Peyer's patch (tissue), 4 donors: ENCODE measurements at regions not wholly inside any gene's neighbourhood (a gene's known extent, or its start where the extent isn't known, plus 50 kb on each side); places are given as distances from the start of the nearest gene placed in this dataset.

Experiments
- DNase-seq, 3 donors: peaks; one replicate each; pipeline ENCODE4 v3.0.0-alpha.2; 2017 to 2019
- H3K27ac ChIP-seq, 4 donors: fragments of 200-600 bp; sonication (generic); one replicate each; pipeline ENCODE4 v1.5.1; 2016 to 2019
- H3K27me3 ChIP-seq, 2 donors: fragments of 200-600 bp; sonication (generic); one replicate each; pipeline ENCODE4 v1.5.1; 2019
- H3K36me3 ChIP-seq, 3 donors: fragments of 200-600 bp; sonication (generic); one replicate each; pipeline ENCODE4 v1.5.1; 2016 to 2019
- H3K4me1 ChIP-seq, 4 donors: fragments of 200-600 bp; sonication (generic); one replicate each; pipeline ENCODE4 v1.5.1; 2016 to 2019
- H3K4me3 ChIP-seq, 4 donors: fragments of 200-600 bp; sonication (generic); 1 replicate in 3 of 4; 2 replicates in 1 of 4; pipeline ENCODE4 v1.5.1; 2016 to 2019; ENCODE audit warnings: mild to moderate bottlenecking in 1 of 4
- H3K9me3 ChIP-seq, 4 donors: fragments of 200-600 bp; sonication (generic); one replicate each; pipeline ENCODE4 v1.5.1; 2016 to 2019; ENCODE audit warnings: mild to moderate bottlenecking in 1 of 4
- CTCF ChIP-seq, 6 experiments: fragments of 450-650 bp in 4 of 6; fragments of 200-600 bp in 2 of 6; sonication (generic) in 1 of 6; IDR thresholded peaks; one replicate each; pipeline ENCODE4 v1.5.1; 2017 to 2019; ENCODE audit warnings: antibody characterized with exemption in 6 of 6, mild to moderate bottlenecking in 3 of 6, moderate library complexity in 1 of 6
- POLR2A ChIP-seq, 2 donors: fragments of 450-650 bp; IDR thresholded peaks; one replicate each; pipeline ENCODE4 v1.5.1; 2017; ENCODE audit warnings: antibody characterized with exemption in 2 of 2, mild to moderate bottlenecking in 2 of 2, moderate library complexity in 2 of 2

GRCh38 chr3:18112674-18113375 lies 312.3 kb downstream of the SATB1 start:
- Histone ChIP-seq H3K27me3 (no peaks in the 10 kb centered on the region), H3K27ac (no peak overlapping the region), H3K4me1 (peaks cover 0 to 7% (median 0%) of the 10 kb centered on the region in 4 donors), H3K36me3 (no peaks in the 10 kb centered on the region), H3K9me3 (no peaks in the 10 kb centered on the region), H3K4me3 (no peak overlapping the region)
- TF ChIP-seq POLR2A (IDR thresholded peaks at IDR 0.05): no peak
- no peak for TF ChIP-seq CTCF (IDR thresholded peaks at IDR 0.05)
- no peak for DNase-seq

DNA sequence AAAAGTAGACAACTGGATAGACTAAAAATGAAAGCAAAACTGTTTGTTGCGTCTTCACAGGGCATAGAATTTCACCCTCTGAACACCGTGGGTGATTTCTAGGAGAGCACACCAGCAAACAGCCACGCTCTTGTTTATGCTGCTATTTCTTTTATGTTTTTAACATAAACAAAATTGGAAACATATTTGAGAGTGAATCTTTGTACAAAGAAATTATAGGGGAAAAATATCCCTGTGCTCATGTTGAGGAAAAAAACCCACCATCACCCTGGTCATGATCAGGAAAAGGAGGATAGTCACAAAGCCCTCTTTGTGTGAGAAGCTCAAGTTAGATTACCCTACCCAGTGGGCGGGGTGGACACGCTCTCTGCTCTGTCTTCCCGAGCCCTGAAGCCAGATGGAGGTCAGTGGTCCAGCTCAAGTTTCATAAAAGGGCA lies 313.3 kb downstream of the SATB1 start:
- Histone ChIP-seq H3K9me3 (no peaks in the 10 kb centered on the region), H3K27me3 (no peaks in the 10 kb centered on the region), H3K36me3 (no peaks in the 10 kb centered on the region), H3K4me3 (no peak overlapping the region), H3K27ac (no peak overlapping the region), H3K4me1 (peaks cover 0 to 7% (median 0%) of the 10 kb centered on the region in 4 donors)
- TF ChIP-seq CTCF (IDR thresholded peaks at IDR 0.05) (no peak), POLR2A (IDR thresholded peaks at IDR 0.05) (no peak)
- no peak for DNase-seq

- Histone ChIP-seq H3K27ac (no peak overlapping the region), H3K36me3 (no peaks in the 10 kb centered on the region), H3K4me1 (no peaks in the 10 kb centered on the region), H3K9me3 (no peaks in the 10 kb centered on the region), H3K4me3 (no peak overlapping the region), H3K27me3 (no peaks in the 10 kb centered on the region)
- TF ChIP-seq POLR2A (IDR thresholded peaks at IDR 0.05): no peak
- TF ChIP-seq CTCF (IDR thresholded peaks at IDR 0.05): no peak
- DNase-seq: no peak
These were observed 321.5 kb downstream of the SATB1 start for GRCh38 chr3:18103591-18103990.

DNA sequence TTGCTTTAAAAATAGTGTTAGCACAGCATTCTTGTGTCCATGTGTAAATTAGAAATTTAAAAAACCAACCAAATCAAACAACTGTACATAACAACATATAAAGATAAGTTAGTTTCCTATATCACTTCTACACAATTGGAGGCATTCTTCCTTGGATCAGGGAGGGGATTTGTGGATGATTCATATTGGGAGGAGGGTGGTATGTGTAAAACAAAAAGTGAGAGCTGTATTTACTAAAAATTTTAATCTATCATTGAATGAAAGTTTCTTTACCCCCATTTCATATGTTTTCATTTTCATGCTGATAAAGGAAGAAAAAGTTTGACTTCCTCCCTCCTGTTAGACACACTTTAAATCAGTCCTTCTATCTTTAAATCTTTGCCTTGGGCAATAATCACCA lies 325.0 kb downstream of the SATB1 start:
- Histone ChIP-seq H3K4me1 (no peaks in the 10 kb centered on the region), H3K27ac (no peak overlapping the region), H3K36me3 (no peaks in the 10 kb centered on the region), H3K4me3 (no peak overlapping the region), H3K27me3 (no peaks in the 10 kb centered on the region), H3K9me3 (no peaks in the 10 kb centered on the region)
- TF ChIP-seq CTCF (IDR thresholded peaks at IDR 0.05) (no peak), POLR2A (IDR thresholded peaks at IDR 0.05) (no peak)
- no peak for DNase-seq

DNA sequence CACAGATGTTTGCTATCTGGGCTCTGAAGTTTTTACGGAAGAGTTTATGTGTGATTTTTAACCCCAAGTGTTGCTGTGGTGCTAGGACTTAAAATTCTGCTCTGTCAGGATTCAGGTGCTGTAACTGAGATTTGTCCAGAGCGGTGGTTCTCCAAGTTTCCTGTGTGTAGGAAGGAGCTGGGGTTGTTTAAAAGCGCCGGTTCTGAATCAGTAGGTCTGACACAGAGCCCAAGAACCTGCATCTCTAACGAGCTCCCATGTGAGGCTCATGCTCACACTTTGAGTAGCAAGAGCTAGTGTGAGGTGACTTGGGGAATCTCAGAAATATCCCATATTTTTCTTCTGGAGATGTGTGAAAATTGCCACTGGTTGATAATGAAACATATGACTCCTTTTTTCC lies 325.5 kb downstream of the SATB1 start:
- no peak overlapping the region for H3K4me3 ChIP-seq
- no peaks in the 10 kb centered on the region for H3K4me1 ChIP-seq
- H3K27ac ChIP-seq: no peak overlapping the region
- no peaks in the 10 kb centered on the region for H3K9me3 ChIP-seq
- DNase-seq: no peak
- no peaks in the 10 kb centered on the region for H3K36me3 ChIP-seq
- TF ChIP-seq POLR2A (IDR thresholded peaks at IDR 0.05): no peak
- no peak for TF ChIP-seq CTCF (IDR thresholded peaks at IDR 0.05)
- no peaks in the 10 kb centered on the region for H3K27me3 ChIP-seq
